ENCODE measurements at regions not wholly inside any gene's neighbourhood (a gene's known extent, or its start where the extent isn't known, plus 50 kb on each side); places are given as distances from the start of the nearest gene placed in this dataset.

DNA sequence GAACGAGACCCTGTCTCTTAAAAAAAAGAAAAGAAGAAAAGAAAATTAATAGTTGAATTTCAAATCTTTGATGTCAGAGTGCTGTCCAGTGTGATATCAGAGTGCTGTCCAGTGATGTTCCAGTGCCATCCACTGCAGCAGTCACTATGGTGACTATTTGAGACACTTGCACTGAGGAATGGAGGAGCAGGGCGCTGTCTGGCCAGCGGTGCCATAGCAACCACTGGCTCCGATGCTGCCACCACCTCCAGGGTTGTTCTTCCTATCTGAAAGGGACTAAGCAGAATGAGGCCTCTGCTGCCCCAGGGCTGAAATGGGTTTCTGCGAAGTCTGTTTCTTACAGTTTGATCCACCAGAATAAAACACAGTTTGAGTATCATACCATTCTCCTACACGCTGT is 272.9 kb downstream of the NUAK1 start:
- intact Hi-C loops (cut with micrococcal nuclease; ENCODE audit: unreplicated experiment) (no loop called here), in situ Hi-C loops (cut with HindIII; ENCODE audit: extremely low pct_ligation_motif_present, low pct_unique_long_range_greater_than_20kb) (no loop called here)
- no peak overlapping the region for H3K27ac ChIP-seq (ENCODE audit: extremely low read length, insufficient read depth, low read length)
- POLR2A ChIA-PET, result no interaction called here
- FAIRE-seq (no peak), DNase-seq (ENCODE audit: low spot score) (no peak), ATAC-seq (no peak)
- no peaks in the 10 kb centered on the region for H4K20me1 ChIP-seq (ENCODE audit: insufficient read depth, low read length)
- H3K4me2 ChIP-seq (ENCODE audit: low read depth, low read length), result no peak overlapping the region
- CTCF ChIA-PET (ENCODE audit: low intra/inter-chr PET ratio, low total read pairs), result no interaction called here
- H3K79me2 ChIP-seq (ENCODE audit: insufficient read depth, low read length), result no peaks in the 10 kb centered on the region
- no peaks in the 10 kb centered on the region for H3K4me1 ChIP-seq (ENCODE audit: insufficient read depth, low read length)
- H3K9ac ChIP-seq (ENCODE audit: insufficient read depth, low read depth, low read length), result no peak overlapping the region
- no peaks in the 10 kb centered on the region for H3K9me3 ChIP-seq (ENCODE audit: low read length)
- no peaks in the 10 kb centered on the region for H3K27me3 ChIP-seq (ENCODE audit: control insufficient read depth in 1 of 2, insufficient read depth in 2 of 2, low read length in 2 of 2)
- no peaks in the 10 kb centered on the region for H3K36me3 ChIP-seq (replicated peaks in 1 of 2; ENCODE audit: control insufficient read depth in 1 of 2, insufficient read depth in 2 of 2, low read length in 2 of 2)
- no peak for TF ChIP-seq REL (CRISPR knock-in tag; conservative IDR thresholded peaks at IDR 0.05)
- TF ChIP-seq PITX1 (CRISPR knock-in tag; IDR thresholded peaks at IDR 0.05), result no peak
- no peak for TF ChIP-seq MYC (CRISPR knock-in tag; IDR thresholded peaks at IDR 0.05; ENCODE audit: borderline replicate concordance)
- no peak for TF ChIP-seq DR1 (CRISPR knock-in tag; IDR thresholded peaks at IDR 0.05)
- no peak for TF ChIP-seq ZFP90 (CRISPR knock-in tag; IDR thresholded peaks at IDR 0.05; ENCODE audit: borderline replicate concordance)
- TF ChIP-seq ZNF644 (CRISPR knock-in tag; IDR thresholded peaks at IDR 0.05; ENCODE audit: low read depth), result no peak
- TF ChIP-seq DNMT3B (CRISPR knock-in tag; conservative IDR thresholded peaks at IDR 0.05), result no peak
- TF ChIP-seq ZMAT3 (CRISPR knock-in tag; conservative IDR thresholded peaks at IDR 0.05), result no peak
- no peak for TF ChIP-seq ZNF614 (CRISPR knock-in tag; IDR thresholded peaks at IDR 0.05; ENCODE audit: borderline replicate concordance)
- TF ChIP-seq, protein P1, sequence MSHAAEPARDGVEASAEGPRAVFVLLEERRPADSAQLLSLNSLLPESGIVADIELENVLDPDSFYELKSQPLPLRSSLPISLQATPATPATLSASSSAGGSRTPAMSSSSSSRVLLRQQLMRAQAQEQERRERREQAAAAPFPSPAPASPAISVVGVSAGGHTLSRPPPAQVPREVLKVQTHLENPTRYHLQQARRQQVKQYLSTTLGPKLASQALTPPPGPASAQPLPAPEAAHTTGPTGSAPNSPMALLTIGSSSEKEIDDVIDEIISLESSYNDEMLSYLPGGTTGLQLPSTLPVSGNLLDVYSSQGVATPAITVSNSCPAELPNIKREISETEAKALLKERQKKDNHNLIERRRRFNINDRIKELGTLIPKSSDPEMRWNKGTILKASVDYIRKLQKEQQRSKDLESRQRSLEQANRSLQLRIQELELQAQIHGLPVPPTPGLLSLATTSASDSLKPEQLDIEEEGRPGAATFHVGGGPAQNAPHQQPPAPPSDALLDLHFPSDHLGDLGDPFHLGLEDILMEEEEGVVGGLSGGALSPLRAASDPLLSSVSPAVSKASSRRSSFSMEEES (CRISPR knock-in tag; IDR thresholded peaks at IDR 0.05), result no peak
- no peak for TF ChIP-seq MATR3 (CRISPR knock-in tag; IDR thresholded peaks at IDR 0.05)
- TF ChIP-seq MIER2 (CRISPR knock-in tag; IDR thresholded peaks at IDR 0.05), result no peak
- TF ChIP-seq ZNF460 (CRISPR knock-in tag; IDR thresholded peaks at IDR 0.05; ENCODE audit: borderline replicate concordance), result no peak
- no peak for TF ChIP-seq IKZF1 (IDR thresholded peaks at IDR 0.05)
- TF ChIP-seq ZC3H4 (CRISPR knock-in tag; IDR thresholded peaks at IDR 0.05; ENCODE audit: borderline replicate concordance), result no peak
- TF ChIP-seq, protein P2, sequence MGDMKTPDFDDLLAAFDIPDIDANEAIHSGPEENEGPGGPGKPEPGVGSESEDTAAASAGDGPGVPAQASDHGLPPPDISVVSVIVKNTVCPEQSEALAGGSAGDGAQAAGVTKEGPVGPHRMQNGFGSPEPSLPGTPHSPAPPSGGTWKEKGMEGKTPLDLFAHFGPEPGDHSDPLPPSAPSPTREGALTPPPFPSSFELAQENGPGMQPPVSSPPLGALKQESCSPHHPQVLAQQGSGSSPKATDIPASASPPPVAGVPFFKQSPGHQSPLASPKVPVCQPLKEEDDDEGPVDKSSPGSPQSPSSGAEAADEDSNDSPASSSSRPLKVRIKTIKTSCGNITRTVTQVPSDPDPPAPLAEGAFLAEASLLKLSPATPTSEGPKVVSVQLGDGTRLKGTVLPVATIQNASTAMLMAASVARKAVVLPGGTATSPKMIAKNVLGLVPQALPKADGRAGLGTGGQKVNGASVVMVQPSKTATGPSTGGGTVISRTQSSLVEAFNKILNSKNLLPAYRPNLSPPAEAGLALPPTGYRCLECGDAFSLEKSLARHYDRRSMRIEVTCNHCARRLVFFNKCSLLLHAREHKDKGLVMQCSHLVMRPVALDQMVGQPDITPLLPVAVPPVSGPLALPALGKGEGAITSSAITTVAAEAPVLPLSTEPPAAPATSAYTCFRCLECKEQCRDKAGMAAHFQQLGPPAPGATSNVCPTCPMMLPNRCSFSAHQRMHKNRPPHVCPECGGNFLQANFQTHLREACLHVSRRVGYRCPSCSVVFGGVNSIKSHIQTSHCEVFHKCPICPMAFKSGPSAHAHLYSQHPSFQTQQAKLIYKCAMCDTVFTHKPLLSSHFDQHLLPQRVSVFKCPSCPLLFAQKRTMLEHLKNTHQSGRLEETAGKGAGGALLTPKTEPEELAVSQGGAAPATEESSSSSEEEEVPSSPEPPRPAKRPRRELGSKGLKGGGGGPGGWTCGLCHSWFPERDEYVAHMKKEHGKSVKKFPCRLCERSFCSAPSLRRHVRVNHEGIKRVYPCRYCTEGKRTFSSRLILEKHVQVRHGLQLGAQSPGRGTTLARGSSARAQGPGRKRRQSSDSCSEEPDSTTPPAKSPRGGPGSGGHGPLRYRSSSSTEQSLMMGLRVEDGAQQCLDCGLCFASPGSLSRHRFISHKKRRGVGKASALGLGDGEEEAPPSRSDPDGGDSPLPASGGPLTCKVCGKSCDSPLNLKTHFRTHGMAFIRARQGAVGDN (CRISPR knock-in tag; IDR thresholded peaks at IDR 0.05), result no peak
- TF ChIP-seq ZNF577 (CRISPR knock-in tag; IDR thresholded peaks at IDR 0.05; ENCODE audit: borderline replicate concordance, low read depth), result no peak
- no peak for TF ChIP-seq HMG20A (CRISPR knock-in tag; IDR thresholded peaks at IDR 0.05; ENCODE audit: borderline replicate concordance)
- TF ChIP-seq, protein P3, sequence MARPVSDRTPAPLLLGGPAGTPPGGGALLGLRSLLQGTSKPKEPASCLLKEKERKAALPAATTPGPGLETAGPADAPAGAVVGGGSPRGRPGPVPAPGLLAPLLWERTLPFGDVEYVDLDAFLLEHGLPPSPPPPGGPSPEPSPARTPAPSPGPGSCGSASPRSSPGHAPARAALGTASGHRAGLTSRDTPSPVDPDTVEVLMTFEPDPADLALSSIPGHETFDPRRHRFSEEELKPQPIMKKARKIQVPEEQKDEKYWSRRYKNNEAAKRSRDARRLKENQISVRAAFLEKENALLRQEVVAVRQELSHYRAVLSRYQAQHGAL (CRISPR knock-in tag; IDR thresholded peaks at IDR 0.05; ENCODE audit: not compliant biosample characterization), result no peak
- TF ChIP-seq SRY (CRISPR knock-in tag; IDR thresholded peaks at IDR 0.05), result no peak
- no peak overlapping the region for H2AFZ ChIP-seq (ENCODE audit: low read length)
- 21% methylated on average over 3 of the region's 6 CpGs for WGBS (ENCODE audit: low lambda C conversion rate)
- no peak overlapping the region for H3K4me3 ChIP-seq (replicated peaks in 1 of 3; ENCODE audit: insufficient read depth in 1 of 3, low read depth in 2 of 3, low read length in 3 of 3)
- no TSS peak for BruUV-seq (replicated peaks)
